Epidermal melanocyte (primary cell): ENCODE measurements at regions not wholly inside any gene's neighbourhood (a gene's known extent, or its start where the extent isn't known, plus 50 kb on each side); places are given as distances from the start of the nearest gene placed in this dataset.

Source experiments
- DNase-seq: peaks from one replicate; pipeline ENCODE4 v3.0.0; 2011; ENCODE audit warnings: low spot score; ENCODE audit not compliant: insufficient read length

DNA sequence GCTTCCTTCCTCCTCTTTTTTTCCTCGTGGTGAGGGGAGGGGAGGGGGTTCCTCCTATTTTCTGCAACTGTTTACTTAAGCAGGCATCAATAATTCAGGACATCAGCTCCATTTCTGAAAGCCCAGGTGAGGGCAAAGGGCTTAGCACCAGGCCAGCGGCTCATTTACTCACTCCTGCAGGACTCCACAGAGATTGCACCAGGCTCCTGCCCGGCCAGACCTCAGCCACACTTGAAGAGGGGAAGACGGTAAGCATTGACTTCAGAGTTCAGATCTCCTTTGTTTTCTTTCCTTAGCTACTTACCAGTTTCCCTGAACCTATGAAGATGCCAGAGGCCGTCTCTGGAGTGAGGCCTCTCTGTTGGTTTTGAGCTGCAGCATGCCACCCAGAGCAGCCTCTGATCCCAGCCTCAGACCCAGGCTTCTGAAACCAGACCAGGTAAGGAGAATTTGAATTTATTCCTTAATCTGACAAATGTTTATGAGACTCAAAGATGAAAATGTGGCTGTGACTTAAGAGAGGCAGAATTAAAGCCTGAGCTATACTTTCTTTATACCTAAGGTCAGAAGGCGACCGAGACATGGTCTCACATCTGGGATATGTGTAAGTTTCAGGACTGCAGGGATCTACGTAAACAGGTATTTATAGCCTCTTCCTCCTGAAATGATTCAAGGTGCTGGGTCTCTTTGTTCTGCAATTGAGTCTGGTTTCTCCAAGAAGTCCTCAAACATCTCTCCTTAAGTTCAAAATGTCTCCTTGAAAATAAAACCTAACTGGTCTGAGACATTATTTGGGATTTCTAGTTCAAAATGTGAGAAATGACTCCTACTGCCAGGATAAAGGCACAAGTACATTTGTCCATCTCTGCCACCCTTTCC is 272.5 kb upstream of the RUNX1 start:
- no peak for DNase-seq

DNA sequence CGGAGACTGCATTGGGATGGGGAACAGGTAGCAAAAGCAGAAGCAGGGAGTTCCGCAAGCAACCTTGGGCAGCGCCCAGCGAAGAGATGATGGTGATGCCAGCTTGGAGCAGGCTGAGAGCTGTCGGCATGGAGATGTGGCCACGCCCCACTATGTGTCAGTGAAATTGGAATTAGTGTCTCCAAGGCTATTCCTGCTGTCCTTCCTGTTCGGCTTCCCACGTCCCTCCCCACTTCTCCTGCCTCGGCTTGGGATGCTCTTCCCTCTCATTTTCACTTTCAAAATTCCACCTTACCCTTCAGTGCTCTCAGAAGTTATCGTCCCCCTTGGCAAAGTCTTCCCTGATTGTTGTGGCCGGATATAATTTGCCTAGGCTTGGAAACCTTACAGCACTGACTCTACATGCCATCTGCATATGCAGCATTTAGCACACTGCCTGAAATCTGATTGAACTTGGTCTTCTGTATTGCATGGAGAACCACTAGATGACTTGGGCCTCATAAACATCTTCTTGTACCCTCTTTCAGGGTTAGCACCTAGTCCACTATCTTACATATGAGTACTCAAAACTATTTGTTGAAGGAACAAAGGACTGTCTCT is 270.7 kb upstream of the RUNX1 start:
- no peak for DNase-seq

DNA sequence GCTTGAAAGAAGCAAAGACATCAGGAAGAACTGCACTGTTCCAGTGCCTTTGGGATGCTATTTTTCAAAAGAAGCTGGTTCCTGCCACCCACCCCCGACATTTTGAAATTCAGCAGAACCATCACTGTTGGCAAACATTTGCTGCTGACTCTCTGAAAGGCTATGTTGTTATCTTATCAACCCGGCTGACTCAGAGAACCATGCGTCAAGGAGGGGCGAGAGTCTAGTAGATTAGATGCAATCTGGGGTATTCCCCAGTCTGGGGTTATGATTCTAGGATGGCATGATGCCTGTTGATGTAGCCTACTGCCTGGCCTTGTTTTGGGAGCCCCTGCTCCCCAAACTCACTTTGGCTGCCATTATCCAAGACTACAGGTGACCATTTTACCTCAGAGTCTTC is 267.8 kb upstream of the RUNX1 start:
- no peak for DNase-seq

GRCh38 chr21:35316456-35316855 is 267.4 kb upstream of the RUNX1 start:
- DNase-seq = no peak

DNA sequence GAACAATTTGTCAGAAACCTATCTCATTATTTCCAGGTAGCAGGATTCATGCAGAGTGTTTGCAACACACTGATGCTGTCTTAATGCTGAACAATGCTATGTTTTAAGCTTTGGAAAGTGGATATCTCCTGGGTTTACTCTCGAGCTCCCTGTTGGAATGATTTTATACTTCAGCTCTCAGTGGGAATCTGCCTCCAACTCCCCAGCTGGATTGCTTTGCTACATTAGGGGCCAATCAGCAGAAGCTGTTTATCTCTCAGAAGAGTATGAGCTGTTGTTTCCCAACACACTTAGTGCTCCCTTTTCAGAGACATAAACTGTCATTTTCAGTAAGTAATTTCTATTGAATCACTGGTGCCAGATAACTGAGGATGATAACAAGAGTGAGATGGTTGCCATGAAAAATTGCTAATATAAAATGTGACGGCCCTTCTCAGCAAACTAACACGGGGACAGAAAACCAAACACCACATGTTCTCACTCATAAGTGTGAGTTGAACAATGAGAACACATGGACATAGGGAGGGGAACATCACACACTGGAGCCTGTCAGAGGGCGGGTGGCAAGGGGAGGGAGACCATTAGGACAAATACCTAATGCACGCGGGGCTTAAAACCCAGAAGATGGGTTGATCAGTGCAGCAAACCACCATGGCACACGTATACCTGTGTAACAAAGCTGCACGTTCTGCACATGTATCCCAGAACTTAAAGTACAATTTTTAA is 265.9 kb upstream of the RUNX1 start:
- no peak for DNase-seq

DNA sequence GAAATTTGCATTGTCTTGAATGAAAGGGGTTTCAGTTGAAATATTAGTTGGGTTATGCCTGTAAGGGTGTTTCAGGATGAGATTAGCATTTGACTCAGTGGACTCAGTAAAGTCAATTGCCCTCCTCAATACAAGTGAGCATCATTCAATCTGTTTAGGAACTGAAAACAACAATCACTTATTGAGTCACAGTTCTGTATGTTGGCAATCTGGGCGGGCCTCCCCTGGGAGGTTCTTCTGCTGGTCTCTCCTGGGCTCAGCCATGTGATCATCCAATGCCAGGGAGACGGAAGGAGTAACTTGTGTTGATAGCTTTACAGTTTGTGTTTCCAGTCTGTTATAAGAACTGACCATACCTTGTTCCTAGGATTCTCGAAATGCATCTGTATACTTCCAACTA is 262.9 kb upstream of the RUNX1 start:
- no peak for DNase-seq

DNA sequence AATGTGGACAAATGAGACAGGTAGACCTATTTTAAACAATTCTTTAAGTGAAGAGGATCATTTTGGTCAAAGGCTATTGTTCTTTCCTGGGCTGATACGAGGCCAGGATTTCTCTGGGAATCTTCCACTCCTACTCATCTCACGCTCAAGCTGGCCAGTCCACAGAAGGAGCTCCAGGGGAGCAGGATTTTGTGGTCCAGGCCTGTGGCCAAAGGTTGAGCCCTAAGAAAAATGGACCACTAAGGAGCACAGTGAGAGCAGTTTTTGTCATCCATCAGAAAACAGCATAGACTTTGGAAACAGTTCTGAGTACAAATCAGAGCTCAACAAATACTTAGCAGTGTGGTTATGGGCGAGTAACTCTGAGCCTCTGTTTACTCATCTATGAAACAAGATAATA is 260.2 kb upstream of the RUNX1 start:
- no peak for DNase-seq

GRCh38 chr21:35303085-35303484 is 254.0 kb upstream of the RUNX1 start:
- no peak for DNase-seq

GRCh38 chr21:35298757-35299156 is 249.7 kb upstream of the RUNX1 start:
- DNase-seq = no peak

DNA sequence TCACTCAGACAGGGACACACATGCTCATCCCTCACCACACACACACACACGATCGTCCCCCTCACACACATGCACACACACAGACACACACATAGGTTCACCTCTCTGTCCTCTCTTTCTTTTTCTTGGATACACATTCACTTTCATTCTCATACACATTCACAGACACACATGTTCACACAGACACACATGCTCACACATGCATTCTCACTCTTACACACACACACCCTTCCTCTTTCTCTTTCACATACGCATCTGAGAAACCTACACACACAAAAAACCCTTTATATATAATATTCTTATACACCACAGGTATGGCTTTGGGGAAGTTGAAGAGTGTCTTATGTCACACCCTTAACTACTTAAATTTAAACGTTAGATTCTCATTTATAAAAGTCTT is 248.6 kb upstream of the RUNX1 start:
- no peak for DNase-seq

DNA sequence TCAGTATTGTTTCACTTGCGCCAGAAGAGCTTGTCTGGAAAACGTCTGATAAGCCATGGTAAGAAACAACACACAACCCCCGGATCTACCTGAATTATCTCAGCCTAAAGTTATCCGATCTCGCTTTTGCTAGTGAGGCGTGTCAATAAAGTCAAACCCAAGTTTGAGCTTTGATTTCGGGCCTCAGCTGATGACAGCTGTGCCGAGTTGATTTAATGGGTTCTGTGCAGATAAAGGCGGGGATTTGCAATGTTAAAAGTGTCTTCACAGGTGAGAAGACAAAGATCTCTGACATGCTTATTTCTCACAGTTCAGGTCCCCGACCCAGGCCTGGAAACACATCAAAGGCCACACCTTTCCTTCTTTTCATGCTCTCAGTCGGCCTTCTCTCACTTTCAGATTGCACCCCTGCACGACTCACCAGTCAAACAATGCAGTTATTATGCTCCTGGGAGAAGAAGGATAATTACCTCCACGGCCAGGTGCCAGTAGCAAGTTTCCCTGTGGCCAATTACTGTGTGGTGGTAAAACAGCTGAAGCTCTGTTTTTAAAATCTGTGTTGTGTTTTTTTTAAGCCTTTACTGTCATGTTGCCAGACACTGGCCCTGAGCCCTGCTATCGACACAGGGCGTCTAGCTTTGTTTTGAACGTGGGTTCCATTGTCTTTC is 245.3 kb upstream of the RUNX1 start:
- no peak for DNase-seq

DNA sequence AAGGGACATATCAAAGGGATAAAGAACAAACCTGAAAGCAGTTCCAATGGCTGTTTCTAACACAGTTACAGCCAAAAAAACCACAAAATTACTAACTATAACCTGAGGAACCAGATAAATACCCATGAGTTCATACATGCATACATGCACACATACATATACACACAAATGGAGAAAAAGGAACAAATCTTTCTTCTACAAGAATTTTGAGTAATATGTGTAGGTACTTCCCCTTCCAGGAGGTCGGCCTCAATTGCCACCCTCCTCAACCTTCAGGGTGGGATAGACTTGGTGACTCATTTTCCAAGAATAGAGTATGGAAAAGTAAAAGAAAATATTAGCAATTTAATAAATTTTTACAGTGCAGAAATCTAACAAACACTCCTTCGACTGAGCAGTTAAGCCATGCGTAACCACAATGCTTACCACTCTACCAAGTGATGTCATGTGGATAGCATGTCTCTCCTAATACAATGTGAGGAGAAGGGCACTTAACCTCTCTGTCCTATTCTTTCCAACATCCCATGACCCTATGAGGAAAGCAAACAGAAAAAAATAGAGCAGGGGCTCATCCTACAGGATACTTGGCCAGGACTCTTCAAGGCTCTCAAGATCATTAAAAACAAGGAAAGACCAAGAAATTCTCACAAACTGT is 243.0 kb upstream of the RUNX1 start:
- DNase-seq = no peak

DNA sequence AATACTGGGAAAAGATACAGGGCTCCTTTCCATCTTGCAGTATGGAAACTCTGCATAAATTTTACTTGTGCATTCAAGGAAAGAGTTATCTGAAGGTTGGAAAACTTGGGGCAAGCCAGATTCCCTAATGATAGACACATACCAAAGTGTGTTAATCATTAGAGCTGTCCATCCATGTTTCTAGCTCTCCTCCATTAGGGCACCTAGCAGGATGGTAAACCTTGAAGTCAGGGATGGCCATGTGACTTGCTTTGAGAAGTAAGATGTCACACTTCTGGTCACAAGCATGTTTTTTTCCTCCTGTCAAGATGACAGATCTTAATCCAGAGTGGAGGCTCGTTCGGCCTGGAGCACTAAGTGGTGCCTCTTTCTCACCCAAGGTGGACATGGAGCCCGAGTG is 241.9 kb upstream of the RUNX1 start:
- no peak for DNase-seq

DNA sequence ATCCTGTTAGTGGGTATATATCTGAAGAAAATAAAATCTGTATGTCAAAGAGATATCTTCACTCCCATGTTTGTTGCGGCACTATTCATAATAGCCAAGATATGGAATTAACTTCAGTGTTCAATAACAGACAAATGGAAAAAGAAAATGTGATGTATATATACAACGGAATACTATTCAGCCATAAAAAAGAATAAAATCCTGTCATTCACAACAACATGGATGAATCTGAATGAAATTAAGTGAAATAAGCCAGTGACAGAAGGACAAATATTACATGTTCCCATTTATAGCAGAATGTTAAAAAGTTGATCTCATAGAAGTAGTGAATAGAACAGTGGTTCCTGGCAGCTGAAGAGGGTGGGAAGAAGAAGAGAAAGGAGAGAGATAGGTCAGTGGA is 239.1 kb upstream of the RUNX1 start:
- no peak for DNase-seq

DNA sequence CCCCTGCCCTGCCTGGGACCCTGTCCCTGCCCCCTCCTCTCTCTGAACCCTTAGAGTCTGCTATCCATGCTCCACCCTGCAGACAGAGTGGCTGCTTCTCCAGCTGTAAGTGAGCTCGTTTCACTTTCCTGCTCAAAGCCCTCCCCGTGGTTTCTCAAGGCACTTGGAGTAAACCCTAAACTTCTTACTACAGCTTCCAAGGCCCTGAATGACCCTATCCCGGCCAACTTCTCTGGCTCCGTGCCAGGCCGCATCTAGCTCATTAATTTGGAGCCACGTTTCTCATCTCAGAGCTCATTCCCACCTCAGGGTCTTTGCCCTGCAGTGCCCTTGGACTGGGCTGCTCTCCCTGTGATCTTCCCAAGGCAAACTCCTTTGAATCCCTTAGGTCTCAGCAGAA is 235.1 kb upstream of the RUNX1 start:
- no peak for DNase-seq

GRCh38 chr21:35282944-35283343 is 233.8 kb upstream of the RUNX1 start:
- no peak for DNase-seq

DNA sequence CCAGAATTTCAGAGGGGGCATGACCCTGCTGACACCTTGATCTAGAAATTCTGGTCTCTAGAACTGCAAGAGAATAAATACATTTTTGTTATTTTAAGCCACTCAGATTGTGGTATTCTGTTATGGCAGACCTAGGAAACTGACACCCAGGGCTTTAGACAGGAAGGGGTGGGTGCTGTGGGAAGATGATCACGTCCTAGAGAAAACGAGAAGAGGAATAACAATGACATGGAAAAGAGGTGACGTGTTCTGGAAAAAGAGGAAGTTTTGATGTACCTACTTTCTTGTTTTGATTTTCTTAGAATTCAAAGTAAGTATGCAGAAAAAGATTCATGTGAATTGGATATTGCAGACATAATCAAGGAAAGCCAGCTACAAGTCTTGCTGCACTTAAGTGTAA is 232.9 kb upstream of the RUNX1 start:
- DNase-seq = no peak

DNA sequence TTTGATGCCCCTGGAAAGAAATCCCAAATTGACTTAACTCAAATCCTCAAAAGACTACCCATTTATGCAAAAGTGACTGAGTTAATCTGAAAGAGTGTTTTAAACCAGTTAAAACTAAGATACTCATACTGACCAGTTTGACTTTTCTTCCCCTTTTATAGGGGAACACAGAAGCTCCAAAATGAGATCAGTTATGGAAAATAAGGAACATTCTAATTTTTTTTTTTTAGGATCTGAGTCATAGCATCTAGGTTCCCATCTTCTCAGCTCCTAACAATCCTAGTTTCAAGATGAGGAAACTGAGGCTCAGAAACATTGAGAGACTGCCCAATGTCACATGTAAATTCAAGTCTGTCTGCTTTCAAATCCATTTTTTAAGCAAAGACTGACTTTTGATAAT is 231.1 kb upstream of the RUNX1 start:
- no peak for DNase-seq

GRCh38 chr21:35275776-35276175 is 226.7 kb upstream of the RUNX1 start:
- no peak for DNase-seq

DNA sequence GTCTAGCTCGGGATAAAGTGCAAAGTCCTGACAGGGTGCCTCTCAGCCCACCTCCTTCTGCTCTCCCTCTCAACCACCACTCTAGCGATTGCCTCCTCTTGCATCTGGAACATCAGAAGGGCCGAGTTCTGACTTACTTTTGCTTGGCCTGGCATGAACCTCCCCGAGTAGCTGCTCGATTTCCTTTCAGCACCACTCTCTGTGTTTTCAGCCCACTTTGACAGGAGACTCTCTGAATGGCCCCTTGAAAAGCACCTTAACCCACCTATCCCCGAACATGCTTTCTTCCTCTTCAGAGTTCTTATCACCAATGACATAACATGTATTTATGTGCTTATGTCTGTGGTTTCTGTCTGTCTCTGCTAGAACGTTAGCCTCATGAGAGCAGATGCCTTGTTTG is 225.8 kb upstream of the RUNX1 start:
- DNase-seq = no peak

- DNase-seq = no peak
Measured at GRCh38 chr21:35274090-35274489, 225.0 kb upstream of the RUNX1 start.
